GM23338 (cell line): ENCODE measurements at regions not wholly inside any gene's neighbourhood (a gene's known extent, or its start where the extent isn't known, plus 50 kb on each side); places are given as distances from the start of the nearest gene placed in this dataset.

Source experiments
- ATAC-seq: fragments of 200-7000 bp; cut with Tn5 transposase; 3 replicates; pipeline ENCODE4 v1.9.1; 2020
- DNase-seq: peaks from one replicate; pipeline ENCODE4 v3.0.0-alpha.2; 2015; ENCODE audit warnings: low spot score
- H2AFZ ChIP-seq: fragments of 200-600 bp; sonication (generic); 2 replicates; pipeline ENCODE4 v1.8.0; 2016; ENCODE audit warnings: antibody characterized with exemption, mild to moderate bottlenecking, moderate library complexity
- H3F3A ChIP-seq: fragments of 200-600 bp; sonication (generic); replicated peaks from 2 replicates; pipeline ENCODE4 v1.8.0; 2017; ENCODE audit warnings: antibody characterized with exemption, mixed run types, low read depth
- H3K27ac ChIP-seq: fragments of 200-600 bp; sonication (generic); 2 replicates; pipeline ENCODE4 v1.6.1; 2016; ENCODE audit warnings: low read depth
- H3K27me3 ChIP-seq: fragments of 200-600 bp; sonication (generic); 2 replicates; pipeline ENCODE4 v1.8.0; 2016; ENCODE audit warnings: mild to moderate bottlenecking, mixed run types, moderate library complexity; ENCODE audit not compliant: insufficient read depth
- H3K36me3 ChIP-seq: fragments of 200-600 bp; sonication (generic); 2 replicates; pipeline ENCODE4 v1.8.0; 2016; ENCODE audit warnings: mild to moderate bottlenecking; ENCODE audit not compliant: insufficient read depth
- H3K4me1 ChIP-seq: fragments of 200-600 bp; sonication (generic); 2 replicates; pipeline ENCODE4 v1.8.0; 2016; ENCODE audit warnings: mild to moderate bottlenecking, moderate library complexity; ENCODE audit not compliant: insufficient read depth
- H3K4me2 ChIP-seq: fragments of 200-600 bp; sonication (generic); 2 replicates; pipeline ENCODE4 v1.7.1; 2017; ENCODE audit warnings: mixed run types
- H3K4me3 ChIP-seq: fragments of 200-600 bp; sonication (generic); 2 replicates; pipeline ENCODE4 v1.6.1; 2016; ENCODE audit warnings: mixed run types
- H3K79me2 ChIP-seq: fragments of 200-600 bp; sonication (generic); replicated peaks from 2 replicates; pipeline ENCODE4 v1.8.0; 2017; ENCODE audit warnings: mild to moderate bottlenecking; ENCODE audit not compliant: insufficient read depth
- H3K9me2 ChIP-seq: fragments of 200-600 bp; sonication (generic); 2 replicates; pipeline ENCODE4 v1.8.0; 2017; ENCODE audit not compliant: insufficient read depth
- H4K20me1 ChIP-seq: fragments of 200-600 bp; sonication (generic); replicated peaks from 2 replicates; pipeline ENCODE4 v1.8.0; 2017; ENCODE audit warnings: mild to moderate bottlenecking; ENCODE audit not compliant: insufficient read depth
- H3K27ac Mint-ChIP-seq: 2 replicates; pipeline ENCODE4 v1.8.0; 2020; ENCODE audit warnings: inconsistent platforms, mild to moderate bottlenecking, moderate library complexity, mixed read lengths
- H3K27me3 Mint-ChIP-seq: 3 replicates; pipeline ENCODE4 v1.8.0; 2022; ENCODE audit warnings: low read depth, mild to moderate bottlenecking, moderate library complexity, mixed read lengths, inconsistent platforms; ENCODE audit not compliant: insufficient read depth, poor library complexity
- H3K36me3 Mint-ChIP-seq: 3 replicates; pipeline ENCODE4 v1.8.0; 2021; ENCODE audit warnings: low read depth, mild to moderate bottlenecking, inconsistent platforms, moderate library complexity, mixed read lengths
- H3K4me1 Mint-ChIP-seq: 3 replicates; pipeline ENCODE4 v1.8.0; 2020; ENCODE audit warnings: mild to moderate bottlenecking, inconsistent platforms, mixed read lengths
- H3K4me3 Mint-ChIP-seq: 3 replicates; pipeline ENCODE4 v1.8.0; 2021; ENCODE audit warnings: moderate library complexity, mild to moderate bottlenecking, inconsistent platforms, mixed read lengths
- H3K9me3 Mint-ChIP-seq: 3 replicates; pipeline ENCODE4 v1.8.0; 2020; ENCODE audit warnings: moderate library complexity, mild to moderate bottlenecking, inconsistent platforms, mixed read lengths
- ETS1 ChIP-seq: IDR thresholded peaks from 2 replicates; pipeline ENCODE4 v1.6.1; 2016; ENCODE audit warnings: antibody characterized with exemption
- EZH2 ChIP-seq: fragments of 200-600 bp; sonication (generic); IDR thresholded peaks from one replicate; pipeline ENCODE4 v1.8.0; 2017; ENCODE audit warnings: antibody characterized with exemption, mild to moderate bottlenecking, low read depth; ENCODE audit not compliant: unreplicated experiment
- EZH2phosphoT487 ChIP-seq: fragments of 200-600 bp; sonication (generic); IDR thresholded peaks from one replicate; pipeline ENCODE4 v1.8.1; 2018; ENCODE audit warnings: antibody characterized with exemption; ENCODE audit not compliant: unreplicated experiment
- JUNB ChIP-seq: IDR thresholded peaks from one replicate; pipeline ENCODE4 v1.6.1; 2016; ENCODE audit warnings: antibody characterized with exemption; ENCODE audit not compliant: unreplicated experiment
- STAT1 ChIP-seq: IDR thresholded peaks from one replicate; pipeline ENCODE4 v1.6.1; 2016; ENCODE audit warnings: antibody characterized with exemption; ENCODE audit not compliant: unreplicated experiment
- ZNF114 ChIP-seq: fragments of 250-450 bp; sonication (Bioruptor Pico); IDR thresholded peaks from 2 replicates; pipeline ENCODE4 v1.5.0; 2020; ENCODE audit warnings: mild to moderate bottlenecking, moderate library complexity
- ZNF462 ChIP-seq: fragments of 250-450 bp; sonication (Bioruptor Pico); IDR thresholded peaks from 2 replicates; pipeline ENCODE4 v1.5.0; 2020; ENCODE audit warnings: mild to moderate bottlenecking, moderate library complexity

DNA sequence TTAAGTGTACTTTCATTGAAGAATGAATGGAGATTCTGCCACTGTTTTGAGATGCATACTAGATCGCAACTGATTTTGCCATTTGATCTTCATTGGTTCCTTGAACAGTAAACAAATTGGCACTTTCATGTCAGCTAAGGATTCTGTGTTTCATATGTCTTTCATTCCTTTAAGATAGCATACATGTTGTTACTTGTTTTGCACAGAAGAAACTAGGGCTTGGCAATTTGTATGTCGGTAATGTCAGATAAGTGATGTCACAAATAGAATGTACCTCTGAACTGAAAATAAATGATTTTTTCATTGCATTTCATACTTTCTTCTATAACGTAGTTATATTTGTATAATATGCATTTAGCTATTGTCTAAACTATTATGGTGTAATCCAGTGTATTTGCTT is 73.2 kb upstream of the TENM3 start (continued):
- TF ChIP-seq ZNF462 (CRISPR knock-in tag), result no peak
- no peak for TF ChIP-seq EZH2
- TF ChIP-seq ETS1, result no peak
- no peak for TF ChIP-seq JUNB
- TF ChIP-seq STAT1, result no peak
- no peak for TF ChIP-seq ZNF114 (CRISPR knock-in tag)

- no peaks in the 10 kb centered on the region for H4K20me1 ChIP-seq
- H3K4me2 ChIP-seq, result no peak overlapping the region
- H3F3A ChIP-seq, result no peaks in the 10 kb centered on the region
- H3K27ac ChIP-seq, result no peak overlapping the region
- H3K9me2 ChIP-seq, result no peaks in the 10 kb centered on the region
- H3K79me2 ChIP-seq, result 0 out of 2 replicates have a peak, but pooled peaks cover 4% of the 10 kb centered on the region
- no peaks in the 10 kb centered on the region for H3K4me1 ChIP-seq
- no peak for ATAC-seq
- Mint-ChIP-seq H3K4me3 (no peak overlapping the region), H3K36me3 (no peaks in the 10 kb centered on the region), H3K27ac (no peak overlapping the region), H3K4me1 (no peaks in the 10 kb centered on the region; the same call in none of the 3 replicates), H3K27me3 (no peaks in the 10 kb centered on the region), H3K9me3 (no peaks in the 10 kb centered on the region)
- no peak overlapping the region for H2AFZ ChIP-seq
- DNase-seq, result no peak
- no peak overlapping the region for H3K4me3 ChIP-seq
- H3K27me3 ChIP-seq, result no peaks in the 10 kb centered on the region
- H3K36me3 ChIP-seq, result no peaks in the 10 kb centered on the region
- TF ChIP-seq EZH2phosphoT487, result no peak
- TF ChIP-seq EZH2, result no peak
- TF ChIP-seq STAT1, result no peak
- TF ChIP-seq JUNB, result no peak
- TF ChIP-seq ETS1, result no peak
Measured at GRCh38 chr4:182170417-182170935, 72.7 kb upstream of the TENM3 start.
